ENCODE measurements at regions not wholly inside any gene's neighbourhood (a gene's known extent, or its start where the extent isn't known, plus 50 kb on each side); places are given as distances from the start of the nearest gene placed in this dataset.

- TF ChIP-seq AFF4 (CRISPR knock-in tag; IDR thresholded peaks at IDR 0.05), result no peak
- TF ChIP-seq PPARD (CRISPR knock-in tag; IDR thresholded peaks at IDR 0.05), result no peak
- TF ChIP-seq HDAC6 (IDR thresholded peaks at IDR 0.05; ENCODE audit: low read depth, low read length), result no peak
- TF ChIP-seq MAFF (IDR thresholded peaks at IDR 0.05; ENCODE audit: low read length), result no peak
- no peak for TF ChIP-seq HDAC2 (IDR thresholded peaks at IDR 0.05)
- TF ChIP-seq ZNF407 (IDR thresholded peaks at IDR 0.05; ENCODE audit: low read depth), result no peak
- TF ChIP-seq AFF1 (IDR thresholded peaks at IDR 0.05; ENCODE audit: low read depth in 1 of 2, partially characterized antibody in 2 of 2), result no peak
- no peak for TF ChIP-seq HEY1 (CRISPR knock-in tag; IDR thresholded peaks at IDR 0.05; ENCODE audit: borderline replicate concordance)
- TF ChIP-seq NEUROD1 (IDR thresholded peaks at IDR 0.05; ENCODE audit: borderline replicate concordance, low read depth, low read length, partially characterized antibody), result no peak
These were observed 247.8 kb upstream of the PEX5L start (continued) for GRCh38 chr3:180284331-180285110.
